UCSD-AML1 (cell line): ENCODE measurements at regions not wholly inside any gene's neighbourhood (a gene's known extent, or its start where the extent isn't known, plus 50 kb on each side); places are given as distances from the start of the nearest gene placed in this dataset.

ENCODE experiments used
- DNase-seq: peaks from one replicate; lab custom pipeline; 2025; ENCODE audit not compliant: unreplicated experiment; lab: John Stamatoyannopoulos, UW

GRCh38 chr2:190783513-190784263 is 96.9 kb upstream of the GLS start:
- no peak for DNase-seq

DNA sequence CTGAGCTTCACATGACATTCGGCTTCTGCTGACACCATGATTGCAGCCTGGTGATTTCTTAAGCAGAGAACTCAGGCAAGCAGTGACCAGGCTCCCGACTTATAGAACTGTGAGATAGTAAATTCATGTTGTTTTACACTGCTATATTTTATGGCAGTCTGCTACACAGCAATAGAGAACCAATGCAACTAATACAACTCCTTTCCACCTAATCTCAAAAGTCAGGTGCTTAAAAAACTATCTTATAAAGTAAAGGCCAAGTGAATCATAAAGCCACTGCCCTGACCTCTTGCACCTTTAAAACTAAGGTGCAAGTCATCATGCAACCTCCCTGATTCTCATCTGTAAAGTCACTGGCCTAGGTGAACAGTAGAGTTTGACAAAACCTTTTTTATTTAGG is 95.3 kb upstream of the GLS start:
- no peak for DNase-seq

DNA sequence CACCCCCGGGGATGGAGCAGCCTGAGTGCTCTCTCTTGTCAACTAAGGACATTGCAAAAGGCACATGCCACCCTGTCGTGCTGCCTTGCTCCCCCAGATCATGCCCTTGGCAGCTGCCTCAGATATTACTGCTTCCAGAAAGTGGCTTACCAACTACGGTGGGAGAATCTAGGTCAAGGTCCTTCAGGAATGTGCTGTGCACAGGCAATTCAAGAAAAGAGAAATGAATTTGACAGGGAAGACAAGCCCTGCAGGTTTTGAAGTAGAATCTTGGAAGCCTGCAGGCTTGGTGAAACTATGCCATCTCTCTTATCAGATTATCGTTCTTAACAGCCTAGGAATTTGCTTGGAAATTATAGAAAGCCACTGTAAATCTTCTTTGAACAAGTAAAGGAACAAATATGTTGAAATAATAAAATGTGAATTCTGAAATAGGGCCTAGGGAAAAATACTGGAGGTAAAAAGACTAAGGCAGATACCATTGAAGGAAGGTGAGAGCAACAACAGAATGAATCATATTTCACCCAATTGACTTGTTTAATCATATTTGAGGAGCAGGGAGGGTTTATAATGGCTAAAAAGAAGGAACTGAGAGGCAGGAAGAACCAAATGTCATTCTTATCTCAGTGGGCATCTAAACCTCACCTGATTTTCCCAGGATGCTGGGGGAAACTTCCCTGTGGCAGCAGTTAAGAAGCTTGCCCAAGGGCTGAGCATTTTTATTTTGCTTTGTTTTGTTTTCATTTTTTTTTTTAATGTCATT is 94.0 kb upstream of the GLS start:
- no peak for DNase-seq

DNA sequence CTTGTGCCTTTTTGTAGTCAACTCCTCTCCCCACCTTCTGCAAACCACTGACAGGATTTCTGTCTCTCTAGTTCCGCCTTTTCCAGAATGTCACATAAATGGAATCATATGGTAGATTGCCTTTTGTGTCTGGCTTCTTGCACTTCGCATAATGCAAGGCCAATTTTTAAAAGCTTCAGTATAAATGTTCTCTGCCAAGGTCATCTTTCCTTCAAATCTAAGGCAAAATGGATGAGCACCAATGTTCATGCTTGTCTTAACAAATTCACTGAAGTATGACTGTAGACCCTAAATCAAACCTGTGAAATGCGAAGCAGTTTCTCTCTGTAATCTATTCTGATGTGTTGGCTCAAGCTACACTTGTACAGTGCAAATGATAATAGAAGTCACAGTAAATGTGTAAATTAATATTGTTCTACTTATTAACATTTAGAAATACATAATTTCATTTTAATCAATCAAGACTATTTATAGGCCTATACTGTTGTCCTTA is 92.8 kb upstream of the GLS start:
- no peak for DNase-seq

DNA sequence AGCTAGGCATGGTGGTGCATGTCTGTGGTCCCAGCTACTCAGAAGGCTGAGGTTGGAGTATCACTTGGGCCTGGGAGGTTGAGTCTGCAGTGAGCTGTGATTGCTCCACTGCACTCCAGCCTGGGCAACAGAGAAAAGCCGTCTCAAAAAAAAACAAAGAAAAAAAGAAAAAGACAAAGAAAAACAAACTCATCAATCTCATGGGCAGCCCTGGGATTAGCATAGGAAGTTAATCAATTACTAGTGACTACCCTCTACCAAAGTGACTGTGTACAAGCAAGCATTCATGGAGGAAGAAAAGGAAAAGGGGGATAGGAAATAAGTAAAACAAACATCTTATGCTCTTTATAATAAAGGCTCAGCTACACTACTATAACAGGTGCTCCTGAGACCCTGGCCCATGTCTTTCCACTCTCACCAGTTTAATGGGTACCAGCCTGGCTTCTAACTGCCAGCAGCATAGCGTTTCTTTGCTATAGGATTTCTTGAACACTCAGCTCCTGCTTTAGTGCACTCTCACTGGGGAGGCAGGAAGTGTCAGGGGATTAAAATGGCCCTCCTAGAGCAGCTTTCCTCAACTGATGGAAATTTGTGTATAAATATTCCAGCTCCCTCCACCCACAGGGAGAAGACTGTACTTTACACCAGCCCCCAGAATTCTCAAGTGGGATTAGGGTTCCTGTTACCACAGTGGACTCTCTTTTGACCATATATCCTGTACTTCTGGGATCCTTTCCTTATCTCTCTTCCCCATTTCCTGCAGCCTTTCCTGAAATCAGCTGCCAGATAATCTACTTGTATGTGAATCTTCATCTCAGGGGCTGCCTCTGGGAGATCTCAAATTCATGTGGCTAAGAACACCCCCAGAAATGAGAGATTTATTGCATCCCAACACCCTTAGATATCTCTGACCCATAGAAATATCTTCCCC is 91.3 kb upstream of the GLS start:
- peak; percentile 14 for DNase-seq

- peak; percentile 34 for DNase-seq
These were observed 89.2 kb upstream of the GLS start for GRCh38 chr2:190791347-190791975.

DNA sequence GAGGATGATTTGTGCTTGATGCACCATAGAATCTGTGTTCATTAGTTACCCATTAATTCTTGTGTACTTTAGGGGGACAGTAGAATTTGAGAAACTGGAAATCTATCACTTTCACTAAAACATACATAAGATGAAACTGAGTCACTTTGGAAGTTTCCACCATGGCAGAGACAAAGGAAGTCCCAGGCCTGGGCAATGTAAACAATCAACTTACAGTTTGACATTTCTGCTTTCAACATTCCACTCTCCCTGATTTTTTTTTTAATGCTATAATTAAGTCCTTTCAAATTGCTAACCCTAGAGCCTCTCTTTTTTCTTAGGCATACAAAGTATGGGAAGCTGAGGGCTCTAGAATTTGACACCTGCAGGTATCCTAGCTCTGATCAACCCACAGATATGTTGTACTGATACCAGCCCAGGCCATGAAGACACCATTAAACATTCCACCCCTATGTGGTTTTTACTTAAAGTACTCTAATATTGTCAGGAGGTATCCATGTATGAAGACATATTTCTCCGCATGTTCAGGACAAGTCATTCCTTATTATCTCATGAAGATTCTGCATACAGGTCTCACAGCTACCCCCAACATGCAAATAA is 88.5 kb upstream of the GLS start:
- no peak for DNase-seq

DNA sequence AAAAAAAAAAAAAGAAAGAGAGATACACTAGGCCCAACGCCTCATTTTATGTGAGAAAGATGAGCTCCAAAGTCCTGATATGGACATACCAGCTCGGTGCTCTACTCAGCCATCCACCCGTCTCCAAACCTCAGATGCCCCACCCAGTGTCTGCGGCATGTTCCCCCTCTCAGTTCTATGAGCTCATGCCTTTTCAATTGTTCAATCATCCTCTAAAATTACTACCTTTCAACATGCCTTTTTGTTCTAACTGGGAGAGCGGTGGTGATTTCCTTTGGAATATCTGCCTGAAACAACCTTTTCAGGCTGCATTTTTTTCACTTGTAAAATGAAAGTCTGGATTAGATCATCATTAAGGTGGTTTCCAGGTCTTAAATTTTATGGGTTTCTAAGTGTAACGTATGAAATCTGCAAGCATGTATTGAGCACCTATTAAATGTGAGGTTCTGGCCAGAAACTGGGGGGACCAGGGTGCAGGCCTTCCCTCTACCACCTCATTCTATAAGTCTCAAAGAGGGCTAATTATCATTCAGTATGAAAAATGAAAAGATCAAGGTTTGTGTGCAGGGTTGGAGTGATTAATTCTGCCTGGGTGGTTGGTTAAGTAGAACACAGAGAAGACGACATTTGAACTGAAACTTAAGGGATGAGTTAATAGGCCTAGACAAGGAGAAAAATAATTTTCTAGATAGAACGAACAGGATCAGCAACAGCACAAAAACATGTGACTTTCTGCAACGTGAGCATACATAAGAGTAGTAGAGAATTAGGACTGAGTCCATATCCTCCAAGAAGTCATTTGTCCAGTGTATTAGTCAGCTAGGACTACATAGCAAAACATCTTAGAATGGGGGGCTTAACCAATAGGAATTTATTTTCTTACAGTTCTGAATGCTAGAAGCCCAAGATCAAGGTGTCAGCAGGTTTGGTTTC is 87.4 kb upstream of the GLS start:
- DNase-seq: no peak

GRCh38 chr2:190794377-190794776 is 86.2 kb upstream of the GLS start:
- DNase-seq: no peak

DNA sequence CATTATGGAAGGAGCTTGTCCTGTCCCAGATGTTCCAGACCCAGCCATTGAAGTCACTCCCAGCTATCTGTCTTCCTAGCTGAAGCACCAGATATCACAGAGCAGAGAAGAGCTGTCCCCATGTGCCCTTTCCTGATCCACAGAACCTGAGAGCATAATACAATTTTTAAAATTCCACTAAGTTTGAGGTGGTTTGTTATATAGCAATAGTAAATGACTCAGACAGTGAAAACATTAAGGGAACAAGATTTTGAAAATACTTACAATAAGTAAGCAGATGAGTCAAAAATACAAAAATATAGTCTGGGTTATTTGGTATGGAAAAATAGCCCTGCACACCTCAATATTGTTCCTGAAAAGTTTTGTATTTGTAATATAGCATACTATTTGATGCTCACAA is 85.8 kb upstream of the GLS start:
- DNase-seq: no peak

DNA sequence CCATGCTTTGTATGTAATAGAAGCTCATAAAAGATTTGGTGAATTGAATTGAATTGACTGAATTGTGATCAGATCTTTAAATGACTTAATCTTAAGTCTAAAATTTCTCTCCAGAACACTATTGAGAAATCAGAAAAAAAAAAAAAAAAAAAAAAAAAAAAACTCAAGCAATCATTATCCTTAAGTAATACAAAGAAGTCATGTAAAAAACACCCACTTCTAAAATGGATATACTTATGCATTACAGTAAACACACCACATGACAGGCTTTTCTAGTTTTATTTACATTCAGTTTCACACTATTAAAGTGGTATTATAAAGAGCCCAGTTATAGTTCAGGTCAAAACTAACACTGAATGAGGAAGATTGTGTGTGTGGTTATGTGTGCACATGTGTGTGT is 84.9 kb upstream of the GLS start:
- DNase-seq: no peak

DNA sequence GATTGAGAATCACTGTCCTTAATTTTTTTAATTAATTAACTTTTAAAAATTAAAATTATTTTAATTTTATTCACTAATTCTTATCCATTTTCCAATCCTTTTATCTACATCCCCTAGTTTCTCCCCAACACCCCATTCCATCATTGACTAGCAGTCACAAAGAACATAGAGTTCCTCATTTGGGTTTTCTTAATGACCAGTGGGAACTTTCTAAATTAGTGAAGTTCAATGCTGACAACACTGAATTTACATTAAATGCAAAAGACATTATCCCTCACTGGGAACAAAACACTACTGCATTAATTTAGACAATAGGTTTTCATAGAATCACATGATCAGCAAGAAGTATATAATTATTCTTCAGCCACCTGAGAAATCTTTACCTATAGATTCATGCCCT is 80.6 kb upstream of the GLS start:
- DNase-seq: no peak

DNA sequence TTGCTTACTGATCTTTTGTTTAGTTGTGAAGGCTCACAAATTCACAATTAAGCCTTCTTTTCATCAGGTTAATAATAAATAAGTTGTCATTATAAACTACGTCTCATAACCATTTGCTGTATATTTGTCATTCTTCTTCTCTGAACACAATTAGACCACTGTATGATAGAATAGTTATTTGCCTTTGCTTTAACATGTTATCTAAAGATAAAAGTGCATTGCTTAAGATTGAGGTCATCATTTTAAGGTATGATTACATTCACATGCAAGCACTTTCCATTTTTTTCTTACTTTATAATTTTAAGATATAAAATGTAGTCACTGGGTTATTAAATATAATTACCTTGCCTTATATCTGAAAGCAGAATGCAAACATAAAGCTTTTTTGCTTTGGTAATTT is 80.1 kb upstream of the GLS start:
- no peak for DNase-seq

DNA sequence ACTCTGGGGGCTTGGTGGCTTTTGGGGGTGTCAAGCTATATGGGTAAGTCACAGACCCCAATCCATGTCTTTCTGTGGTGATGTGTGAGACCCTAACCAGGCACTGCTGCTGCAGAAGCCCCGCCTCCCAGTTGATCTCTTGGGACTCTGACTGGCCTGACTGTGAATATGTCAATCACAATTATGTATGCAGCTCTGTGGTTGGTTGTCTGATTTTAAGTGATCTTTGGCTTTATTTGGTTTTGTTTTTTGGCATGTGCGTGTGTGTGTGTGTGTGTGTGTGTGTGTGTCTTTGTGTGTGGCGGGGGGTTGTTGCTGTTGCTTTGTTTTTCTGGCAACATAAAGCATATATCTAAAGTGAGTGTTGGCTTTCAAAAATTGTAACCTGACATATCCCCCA is 78.5 kb upstream of the GLS start:
- no peak for DNase-seq

GRCh38 chr2:190802626-190803209 is 77.9 kb upstream of the GLS start:
- no peak for DNase-seq

DNA sequence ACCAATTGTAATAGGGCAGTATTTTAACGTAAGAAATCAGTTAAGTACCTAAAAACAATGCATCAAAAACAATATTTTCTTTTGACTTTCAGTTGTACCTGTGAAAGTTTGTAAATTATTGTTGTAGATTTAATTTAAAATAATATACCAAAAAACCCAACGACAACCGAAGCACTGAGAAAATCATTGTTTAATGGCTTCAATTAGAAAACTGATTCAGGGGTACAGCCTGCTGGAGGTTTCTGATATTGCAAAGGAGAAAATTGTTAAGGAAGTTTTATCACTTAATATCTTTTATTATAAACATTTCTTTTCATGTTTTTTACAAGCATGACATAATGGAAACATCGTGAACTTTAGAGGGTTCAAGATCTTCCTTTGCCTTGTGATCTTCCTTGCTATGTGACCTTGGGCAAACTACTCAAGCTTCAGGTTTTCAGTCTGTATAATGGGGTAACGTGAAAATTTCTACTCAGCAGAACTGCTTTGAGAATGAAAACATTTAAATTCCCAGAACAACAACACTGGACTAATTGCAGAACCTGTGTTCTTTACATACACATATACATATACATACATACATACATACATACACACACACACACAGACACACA is 76.3 kb upstream of the GLS start:
- no peak for DNase-seq

DNA sequence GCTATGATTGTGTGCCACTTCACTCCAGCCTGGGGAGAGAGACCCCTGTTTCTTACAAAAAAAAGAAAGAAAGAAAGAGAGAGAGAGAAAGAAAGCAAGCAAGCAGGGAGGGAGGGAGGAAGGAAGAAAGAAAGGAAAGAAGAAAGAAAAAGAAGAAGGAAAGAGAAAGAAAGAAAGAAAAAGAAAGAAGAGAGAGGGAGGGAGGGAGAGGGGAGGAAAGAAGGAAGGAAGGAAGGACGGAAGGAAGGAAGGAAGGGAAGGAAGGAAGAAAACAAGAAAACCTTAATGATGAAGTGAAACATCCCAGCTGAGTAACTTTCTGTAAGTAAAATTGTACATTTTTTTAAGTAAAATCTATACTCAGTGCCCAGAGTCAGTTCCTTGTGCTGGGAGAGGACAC is 75.5 kb upstream of the GLS start:
- DNase-seq: no peak

DNA sequence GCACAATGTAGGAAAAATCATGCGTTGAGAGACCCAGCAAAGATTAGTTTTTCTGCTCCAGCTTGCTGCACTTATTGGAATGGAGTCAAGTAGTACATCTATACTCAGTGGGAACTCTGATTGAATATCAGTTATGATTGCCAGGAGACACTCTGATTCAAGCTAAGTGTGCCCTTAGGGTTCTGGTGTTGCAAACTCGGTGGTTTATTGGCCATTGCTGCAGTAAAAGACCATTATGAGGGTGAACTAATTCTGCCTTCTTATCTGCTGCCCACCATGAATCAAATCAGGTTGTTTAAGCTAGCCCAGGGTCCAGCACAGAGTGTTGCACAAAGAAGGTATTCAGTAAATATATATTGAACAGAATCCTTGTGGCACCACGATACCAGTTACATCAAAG is 74.8 kb upstream of the GLS start:
- no peak for DNase-seq

- no peak for DNase-seq
These were observed 72.7 kb upstream of the GLS start for GRCh38 chr2:190807886-190808285.
